ENCODE measurements at regions not wholly inside any gene's neighbourhood (a gene's known extent, or its start where the extent isn't known, plus 50 kb on each side); places are given as distances from the start of the nearest gene placed in this dataset.

DNA sequence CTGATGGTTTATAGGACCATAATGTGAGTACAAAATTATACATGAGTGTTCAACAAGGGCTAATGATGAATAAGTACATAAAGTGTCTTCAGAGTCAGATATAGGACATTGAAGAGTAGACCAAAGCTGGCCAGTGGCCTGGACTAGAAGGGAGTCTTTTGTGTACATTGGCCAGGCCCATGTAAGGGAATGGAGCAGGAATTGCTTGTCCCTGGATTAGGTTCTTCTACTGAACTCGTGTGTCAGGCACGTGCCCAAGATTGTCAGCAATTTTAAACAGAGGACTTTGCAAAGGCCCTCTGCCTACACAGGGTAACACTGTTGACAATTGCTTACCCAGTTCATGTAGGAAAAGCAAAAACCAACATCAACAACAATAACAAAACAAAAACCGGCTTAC lies 196.0 kb upstream of the SEL1L start:
- Histone ChIP-seq H3K27me3 (ENCODE audit: control insufficient read depth, insufficient read depth, low read length) (no peaks in the 10 kb centered on the region), H3K36me3 (ENCODE audit: control insufficient read depth, insufficient read depth, low read length) (no peaks in the 10 kb centered on the region), H3K4me1 (ENCODE audit: control insufficient read depth, insufficient read depth, low read length) (no peaks in the 10 kb centered on the region), H3K9me3 (ENCODE audit: control insufficient read depth, insufficient read depth, low read depth, low read length) (no peaks in the 10 kb centered on the region), H3K27ac (ENCODE audit: low read length) (no peak overlapping the region), H3K4me3 (ENCODE audit: low read depth in 2 of 2, low read length in 2 of 2) (no peak overlapping the region)
- DNase-seq (ENCODE audit: low read depth, low spot score) (no peak), ATAC-seq (no peak)
- intact Hi-C loops (cut with micrococcal nuclease; ENCODE audit: unreplicated experiment) (no loop called here), in situ Hi-C loops (cut with HindIII; ENCODE audit: low pct_unique_long_range_greater_than_20kb, low sequenced_read_pairs) (no loop called here)
- POLR2A ChIA-PET: no interaction called here
- TF ChIP-seq, protein P1, sequence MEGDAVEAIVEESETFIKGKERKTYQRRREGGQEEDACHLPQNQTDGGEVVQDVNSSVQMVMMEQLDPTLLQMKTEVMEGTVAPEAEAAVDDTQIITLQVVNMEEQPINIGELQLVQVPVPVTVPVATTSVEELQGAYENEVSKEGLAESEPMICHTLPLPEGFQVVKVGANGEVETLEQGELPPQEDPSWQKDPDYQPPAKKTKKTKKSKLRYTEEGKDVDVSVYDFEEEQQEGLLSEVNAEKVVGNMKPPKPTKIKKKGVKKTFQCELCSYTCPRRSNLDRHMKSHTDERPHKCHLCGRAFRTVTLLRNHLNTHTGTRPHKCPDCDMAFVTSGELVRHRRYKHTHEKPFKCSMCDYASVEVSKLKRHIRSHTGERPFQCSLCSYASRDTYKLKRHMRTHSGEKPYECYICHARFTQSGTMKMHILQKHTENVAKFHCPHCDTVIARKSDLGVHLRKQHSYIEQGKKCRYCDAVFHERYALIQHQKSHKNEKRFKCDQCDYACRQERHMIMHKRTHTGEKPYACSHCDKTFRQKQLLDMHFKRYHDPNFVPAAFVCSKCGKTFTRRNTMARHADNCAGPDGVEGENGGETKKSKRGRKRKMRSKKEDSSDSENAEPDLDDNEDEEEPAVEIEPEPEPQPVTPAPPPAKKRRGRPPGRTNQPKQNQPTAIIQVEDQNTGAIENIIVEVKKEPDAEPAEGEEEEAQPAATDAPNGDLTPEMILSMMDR (IDR thresholded peaks at IDR 0.05): no peak
- TF ChIP-seq POLR2AphosphoS5 (IDR thresholded peaks at IDR 0.05; ENCODE audit: low read depth, low read length) (no peak), SIN3A (IDR thresholded peaks at IDR 0.05; ENCODE audit: borderline replicate concordance, insufficient read depth, low read depth, low read length) (no peak), TCF7L2 (IDR thresholded peaks at IDR 0.05; ENCODE audit: low read depth, low read length) (no peak)
- TF ChIP-seq, protein P2, sequence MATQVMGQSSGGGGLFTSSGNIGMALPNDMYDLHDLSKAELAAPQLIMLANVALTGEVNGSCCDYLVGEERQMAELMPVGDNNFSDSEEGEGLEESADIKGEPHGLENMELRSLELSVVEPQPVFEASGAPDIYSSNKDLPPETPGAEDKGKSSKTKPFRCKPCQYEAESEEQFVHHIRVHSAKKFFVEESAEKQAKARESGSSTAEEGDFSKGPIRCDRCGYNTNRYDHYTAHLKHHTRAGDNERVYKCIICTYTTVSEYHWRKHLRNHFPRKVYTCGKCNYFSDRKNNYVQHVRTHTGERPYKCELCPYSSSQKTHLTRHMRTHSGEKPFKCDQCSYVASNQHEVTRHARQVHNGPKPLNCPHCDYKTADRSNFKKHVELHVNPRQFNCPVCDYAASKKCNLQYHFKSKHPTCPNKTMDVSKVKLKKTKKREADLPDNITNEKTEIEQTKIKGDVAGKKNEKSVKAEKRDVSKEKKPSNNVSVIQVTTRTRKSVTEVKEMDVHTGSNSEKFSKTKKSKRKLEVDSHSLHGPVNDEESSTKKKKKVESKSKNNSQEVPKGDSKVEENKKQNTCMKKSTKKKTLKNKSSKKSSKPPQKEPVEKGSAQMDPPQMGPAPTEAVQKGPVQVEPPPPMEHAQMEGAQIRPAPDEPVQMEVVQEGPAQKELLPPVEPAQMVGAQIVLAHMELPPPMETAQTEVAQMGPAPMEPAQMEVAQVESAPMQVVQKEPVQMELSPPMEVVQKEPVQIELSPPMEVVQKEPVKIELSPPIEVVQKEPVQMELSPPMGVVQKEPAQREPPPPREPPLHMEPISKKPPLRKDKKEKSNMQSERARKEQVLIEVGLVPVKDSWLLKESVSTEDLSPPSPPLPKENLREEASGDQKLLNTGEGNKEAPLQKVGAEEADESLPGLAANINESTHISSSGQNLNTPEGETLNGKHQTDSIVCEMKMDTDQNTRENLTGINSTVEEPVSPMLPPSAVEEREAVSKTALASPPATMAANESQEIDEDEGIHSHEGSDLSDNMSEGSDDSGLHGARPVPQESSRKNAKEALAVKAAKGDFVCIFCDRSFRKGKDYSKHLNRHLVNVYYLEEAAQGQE (IDR thresholded peaks at IDR 0.05; ENCODE audit: insufficient read depth in 1 of 2, low read depth in 2 of 2, low read length in 1 of 2): no peak
- CTCF ChIA-PET: no interaction called here
- no TSS peak for BruUV-seq (replicated peaks)

DNA sequence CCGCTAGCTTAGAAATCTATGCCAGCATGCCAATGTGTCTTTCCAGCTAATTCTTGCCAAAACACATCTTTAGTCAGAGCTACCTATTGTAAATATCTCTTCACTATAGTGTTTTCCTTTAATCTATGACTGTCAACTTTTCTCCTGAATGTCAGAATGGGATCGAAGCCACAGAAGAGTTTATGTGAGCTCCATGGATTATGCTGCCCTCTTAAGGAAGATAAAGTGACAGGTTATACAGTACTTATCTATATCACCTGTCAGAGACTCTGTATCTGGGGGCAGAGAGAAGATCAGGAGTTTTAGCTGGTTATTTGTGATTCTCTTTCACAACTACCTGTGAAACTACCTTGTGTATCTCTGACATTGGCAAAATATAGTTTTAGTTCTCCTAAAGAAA lies 204.3 kb upstream of the SEL1L start:
- ChIA-PET CTCF (no interaction called here), POLR2A (no interaction called here)
- Histone ChIP-seq H3K27me3 (ENCODE audit: control insufficient read depth, insufficient read depth, low read length) (no peaks in the 10 kb centered on the region), H3K36me3 (ENCODE audit: control insufficient read depth, insufficient read depth, low read length) (no peaks in the 10 kb centered on the region), H3K4me1 (ENCODE audit: control insufficient read depth, insufficient read depth, low read length) (no peaks in the 10 kb centered on the region), H3K9me3 (ENCODE audit: control insufficient read depth, insufficient read depth, low read depth, low read length) (no peaks in the 10 kb centered on the region), H3K4me3 (ENCODE audit: low read depth in 2 of 2, low read length in 2 of 2) (no peak overlapping the region), H3K27ac (ENCODE audit: low read length) (no peak overlapping the region)
- TF ChIP-seq, protein P2 (IDR thresholded peaks at IDR 0.05; ENCODE audit: insufficient read depth in 1 of 2, low read depth in 2 of 2, low read length in 1 of 2): no peak
- no peak for TF ChIP-seq SIN3A (IDR thresholded peaks at IDR 0.05; ENCODE audit: borderline replicate concordance, insufficient read depth, low read depth, low read length)
- TF ChIP-seq POLR2AphosphoS5 (IDR thresholded peaks at IDR 0.05; ENCODE audit: low read depth, low read length): no peak
- TF ChIP-seq TCF7L2 (IDR thresholded peaks at IDR 0.05; ENCODE audit: low read depth, low read length): no peak
- TF ChIP-seq, protein P1 (IDR thresholded peaks at IDR 0.05): no peak
- no peak for ATAC-seq
- DNase-seq (ENCODE audit: low read depth, low spot score): no peak
- in situ Hi-C loops (cut with HindIII; ENCODE audit: low pct_unique_long_range_greater_than_20kb, low sequenced_read_pairs): no loop called here
- intact Hi-C loops (cut with micrococcal nuclease; ENCODE audit: unreplicated experiment): no loop called here
- BruUV-seq (replicated peaks): no TSS peak
